ENCODE measurements at regions not wholly inside any gene's neighbourhood (a gene's known extent, or its start where the extent isn't known, plus 50 kb on each side); places are given as distances from the start of the nearest gene placed in this dataset.

- TF ChIP-seq RNF2 (IDR thresholded peaks at IDR 0.05; ENCODE audit: borderline replicate concordance, low read depth): no peak
These were observed 96.9 kb upstream of the HMGCLL1 start (continued) for GRCh38 chr6:55675941-55676340.

DNA sequence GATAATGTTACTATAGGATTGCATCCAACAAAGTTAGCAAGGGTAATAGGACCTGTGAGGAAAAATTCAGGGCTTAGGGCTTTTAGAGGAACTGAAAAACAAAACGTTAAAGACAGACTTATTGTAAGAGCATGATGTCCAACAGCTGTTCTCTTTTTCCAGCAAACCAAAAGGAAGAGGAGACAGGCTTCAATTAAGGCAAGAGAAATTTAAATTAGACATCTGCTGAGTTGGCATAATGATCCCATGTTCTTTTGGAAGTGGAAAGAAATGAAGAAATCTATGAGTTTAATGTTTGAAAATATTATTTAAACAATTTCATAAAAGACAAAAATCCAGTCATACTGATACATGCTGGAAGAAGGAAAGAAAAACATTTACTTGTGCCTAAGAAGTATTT lies 95.7 kb upstream of the HMGCLL1 start:
- Histone ChIP-seq H3K4me2 (no peak overlapping the region), H3K4me3 (no peak overlapping the region), H3K9me3 (no peaks in the 10 kb centered on the region), H3K27ac (no peak overlapping the region), H3K4me1 (no peaks in the 10 kb centered on the region)
- FAIRE-seq: no peak
- TF ChIP-seq MAFK (IDR thresholded peaks at IDR 0.05; ENCODE audit: partially characterized antibody): peak; percentile 75
- no peak for TF ChIP-seq POLR2A (IDR thresholded peaks at IDR 0.05; ENCODE audit: low read length)
- WGBS (ENCODE audit: missing lambda C conversion rate): 25% methylated on average over 1 of the region's 1 CpG
- DNase-seq (ENCODE audit: low read depth in 1 of 2, low spot score in 1 of 2): no peak
- no peak for ATAC-seq
- CTCF ChIA-PET: interaction anchor here (0.8 kb wide), 1 partner anchor 10 kb away, joined by 3 read pairs; no protein-coding TSS in a partner anchor
- POLR2A ChIA-PET: no interaction called here

GRCh38 chr6:55670850-55671413 lies 91.9 kb upstream of the HMGCLL1 start:
- CTCF ChIA-PET: no interaction called here
- ATAC-seq (no peak), DNase-seq (ENCODE audit: low read depth in 1 of 2, low spot score in 1 of 2) (no peak), FAIRE-seq (no peak)
- POLR2A ChIA-PET: no interaction called here
- H3K27ac ChIP-seq: no peak overlapping the region
- H3K9me3 ChIP-seq: no peaks in the 10 kb centered on the region
- no peaks in the 10 kb centered on the region for H3K4me1 ChIP-seq
- H3K4me2 ChIP-seq: no peak overlapping the region
- no peak overlapping the region for H3K4me3 ChIP-seq
- TF ChIP-seq CBX2 (IDR thresholded peaks at IDR 0.05; ENCODE audit: borderline replicate concordance, low read depth): no peak
- no peak for TF ChIP-seq FOSB (CRISPR knock-in tag; IDR thresholded peaks at IDR 0.05)
- no peak for TF ChIP-seq EP300 (IDR thresholded peaks at IDR 0.05)
- no peak for TF ChIP-seq RARB (CRISPR knock-in tag; IDR thresholded peaks at IDR 0.05)
- TF ChIP-seq NFE2L2 (conservative IDR thresholded peaks at IDR 0.05; ENCODE audit: low read length): no peak
- TF ChIP-seq, protein P1, sequence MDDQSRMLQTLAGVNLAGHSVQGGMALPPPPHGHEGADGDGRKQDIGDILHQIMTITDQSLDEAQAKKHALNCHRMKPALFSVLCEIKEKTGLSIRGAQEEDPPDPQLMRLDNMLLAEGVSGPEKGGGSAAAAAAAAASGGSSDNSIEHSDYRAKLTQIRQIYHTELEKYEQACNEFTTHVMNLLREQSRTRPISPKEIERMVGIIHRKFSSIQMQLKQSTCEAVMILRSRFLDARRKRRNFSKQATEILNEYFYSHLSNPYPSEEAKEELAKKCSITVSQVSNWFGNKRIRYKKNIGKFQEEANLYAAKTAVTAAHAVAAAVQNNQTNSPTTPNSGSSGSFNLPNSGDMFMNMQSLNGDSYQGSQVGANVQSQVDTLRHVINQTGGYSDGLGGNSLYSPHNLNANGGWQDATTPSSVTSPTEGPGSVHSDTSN (IDR thresholded peaks at IDR 0.05): no peak
- no peak for TF ChIP-seq BCL3 (IDR thresholded peaks at IDR 0.05)
- TF ChIP-seq E2F6 (IDR thresholded peaks at IDR 0.05; ENCODE audit: borderline replicate concordance, low read depth): no peak
- no peak for TF ChIP-seq USF2 (IDR thresholded peaks at IDR 0.05)
- no peak for TF ChIP-seq BHLHE40 (IDR thresholded peaks at IDR 0.05; ENCODE audit: low read depth, low read length)
- no peak for TF ChIP-seq ZNF302 (CRISPR knock-in tag; IDR thresholded peaks at IDR 0.05)
- TF ChIP-seq FOXS1 (CRISPR knock-in tag; IDR thresholded peaks at IDR 0.05): no peak
- TF ChIP-seq PHF8 (IDR thresholded peaks at IDR 0.05; ENCODE audit: borderline replicate concordance, low read depth): no peak
- no peak for TF ChIP-seq FOSL2 (IDR thresholded peaks at IDR 0.05)
- TF ChIP-seq FOSL2 (CRISPR knock-in tag; IDR thresholded peaks at IDR 0.05): no peak
- WGBS (ENCODE audit: missing lambda C conversion rate): 73% methylated on average over 5 of the region's 5 CpGs

DNA sequence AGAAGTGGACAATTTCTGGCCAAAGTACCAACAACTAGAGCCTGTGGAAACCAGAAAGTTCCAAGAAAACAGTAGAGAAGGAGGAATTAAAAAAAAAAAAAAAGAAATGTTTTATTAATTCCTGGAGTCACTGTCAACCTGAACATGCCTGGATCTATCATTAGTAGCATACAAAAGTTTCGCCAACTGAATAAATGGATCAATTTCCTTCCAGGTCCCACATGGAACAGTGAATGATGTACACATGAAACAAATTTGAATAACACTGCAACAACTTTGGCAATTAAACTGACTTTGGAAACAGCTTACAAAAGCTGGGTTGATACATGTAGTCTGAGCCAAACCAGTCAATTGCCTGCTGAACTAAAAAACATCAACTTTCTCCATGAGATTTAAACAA lies 90.0 kb upstream of the HMGCLL1 start:
- Histone ChIP-seq H3K27ac (no peak overlapping the region), H3K4me2 (no peak overlapping the region), H3K9me3 (no peaks in the 10 kb centered on the region), H3K4me3 (no peak overlapping the region), H3K4me1 (no peaks in the 10 kb centered on the region)
- no peak for ATAC-seq
- DNase-seq (ENCODE audit: low read depth in 1 of 2, low spot score in 1 of 2): no peak
- FAIRE-seq: no peak
- POLR2A ChIA-PET: no interaction called here
- TF ChIP-seq RNF2 (IDR thresholded peaks at IDR 0.05; ENCODE audit: borderline replicate concordance, low read depth) (no peak), NR3C1 (IDR thresholded peaks at IDR 0.05) (no peak), POLR2A (IDR thresholded peaks at IDR 0.05; ENCODE audit: low read length) (no peak), HOXA7 (CRISPR knock-in tag; IDR thresholded peaks at IDR 0.05) (no peak), TP53 (CRISPR knock-in tag; IDR thresholded peaks at IDR 0.05) (no peak), RCOR1 (IDR thresholded peaks at IDR 0.05; ENCODE audit: low read depth, low read length) (no peak), NFE2L2 (conservative IDR thresholded peaks at IDR 0.05; ENCODE audit: low read length) (no peak)
- WGBS (ENCODE audit: missing lambda C conversion rate): 96% methylated on average over 1 of the region's 1 CpG
- CTCF ChIA-PET: no interaction called here
